ENCODE measurements at regions not wholly inside any gene's neighbourhood (a gene's known extent, or its start where the extent isn't known, plus 50 kb on each side); places are given as distances from the start of the nearest gene placed in this dataset.

GRCh38 chr4:15376594-15376993, 51.2 kb upstream of the C1QTNF7 start:
- DNase-seq = no peak

Data from activated T-cell treated with anti-CD3 and anti-CD28 coated beads, Interleukin-2, amount 50 U/mL, for 1 hour (primary cell).